Middle frontal gyrus (tissue), 1 donor: ENCODE measurements at regions not wholly inside any gene's neighbourhood (a gene's known extent, or its start where the extent isn't known, plus 50 kb on each side); places are given as distances from the start of the nearest gene placed in this dataset.

Experiments used
- DNase-seq: peaks from one replicate; pipeline ENCODE4 v3.0.0-alpha.2; 2015; ENCODE audit warnings: low spot score; ENCODE audit errors: extremely low spot score

GRCh38 chr5:54745599-54745998 lies 228.0 kb downstream of the SNX18 start:
- no peak for DNase-seq

GRCh38 chr5:54743997-54744788 lies 226.6 kb downstream of the SNX18 start:
- no peak for DNase-seq

- DNase-seq = no peak
These were observed 226.0 kb downstream of the SNX18 start for GRCh38 chr5:54743581-54743980.

GRCh38 chr5:54742417-54742891 lies 224.9 kb downstream of the SNX18 start:
- no peak for DNase-seq

- no peak for DNase-seq
These were observed 224.2 kb downstream of the SNX18 start for GRCh38 chr5:54741711-54742110.

- DNase-seq = no peak
These were observed 222.6 kb downstream of the SNX18 start for GRCh38 chr5:54740141-54740540.

GRCh38 chr5:54739371-54739770 lies 221.8 kb downstream of the SNX18 start:
- no peak for DNase-seq

GRCh38 chr5:54738973-54739367 lies 221.4 kb downstream of the SNX18 start:
- DNase-seq = no peak

- DNase-seq = no peak
These were observed 220.8 kb downstream of the SNX18 start for GRCh38 chr5:54738118-54738972.

GRCh38 chr5:54736003-54736797 lies 218.6 kb downstream of the SNX18 start:
- no peak for DNase-seq

- DNase-seq = no peak
These were observed 215.5 kb downstream of the SNX18 start for GRCh38 chr5:54733101-54733500.

- no peak for DNase-seq
These were observed 214.5 kb downstream of the SNX18 start for GRCh38 chr5:54732108-54732507.

- no peak for DNase-seq
These were observed 211.0 kb downstream of the SNX18 start for GRCh38 chr5:54728588-54728915.

- no peak for DNase-seq
These were observed 210.5 kb downstream of the SNX18 start for GRCh38 chr5:54727874-54728587.

GRCh38 chr5:54725391-54726280 lies 208.1 kb downstream of the SNX18 start:
- DNase-seq = no peak

GRCh38 chr5:54722846-54723433 lies 205.4 kb downstream of the SNX18 start:
- DNase-seq = no peak

GRCh38 chr5:54721951-54722654 lies 204.5 kb downstream of the SNX18 start:
- DNase-seq = no peak

GRCh38 chr5:54721116-54721515 lies 203.6 kb downstream of the SNX18 start:
- no peak for DNase-seq

- DNase-seq = no peak
These were observed 202.8 kb downstream of the SNX18 start for GRCh38 chr5:54720341-54720740.
